ENCODE measurements at regions not wholly inside any gene's neighbourhood (a gene's known extent, or its start where the extent isn't known, plus 50 kb on each side); places are given as distances from the start of the nearest gene placed in this dataset.

DNA sequence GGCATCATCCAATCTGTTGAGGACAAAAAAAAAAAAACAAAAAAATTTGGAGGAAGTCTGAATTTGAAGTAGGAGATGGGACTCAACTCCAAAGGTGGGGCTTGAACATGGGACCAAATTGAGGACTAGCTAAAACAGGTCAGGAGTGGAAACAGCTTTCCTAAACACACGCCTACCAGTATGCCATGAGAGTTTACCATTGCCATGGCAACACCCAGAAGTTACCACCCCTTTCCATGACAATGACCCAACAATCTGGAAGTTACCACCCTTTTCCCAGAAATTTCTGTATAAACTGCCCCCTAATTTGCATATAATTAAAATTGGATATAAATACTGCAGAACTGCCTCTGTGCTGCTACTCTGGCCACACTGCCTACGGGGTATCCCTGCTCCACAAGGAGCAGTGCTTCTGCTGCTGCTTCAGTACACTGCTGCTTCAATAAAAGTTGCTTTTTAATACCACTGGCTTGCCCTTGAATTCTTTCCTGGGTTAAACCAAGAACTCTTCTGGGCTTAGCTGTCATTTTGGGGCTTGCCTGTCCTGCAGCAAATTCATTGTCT lies 73.3 kb upstream of the FSIP2 start:
- no peak for TF ChIP-seq CTCF (IDR thresholded peaks at IDR 0.05)
- intact Hi-C loops (cut with DNase I, micrococcal nuclease) = no loop called here
- Mint-ChIP-seq H3K36me3 (ENCODE audit: low read depth) (no peaks in the 10 kb centered on the region), H3K9me3 (peaks cover 2% of the 10 kb centered on the region), H3K27ac (no peak overlapping the region), H3K27me3 (no peaks in the 10 kb centered on the region), H3K4me3 (no peak overlapping the region), H3K4me1 (ENCODE audit: low read depth) (no peaks in the 10 kb centered on the region)
- ATAC-seq (ENCODE audit: poor library complexity) (no peak), DNase-seq (no peak)
- ChIA-PET CTCF (no interaction called here), POLR2A (no interaction called here)
- Histone ChIP-seq H3K27ac (ENCODE audit: low read depth in 1 of 2, low read length in 2 of 2) (no peak overlapping the region), H3K27me3 (ENCODE audit: control insufficient read depth in 1 of 2, insufficient read depth in 2 of 2, low read length in 2 of 2) (no peaks in the 10 kb centered on the region), H3K9me3 (ENCODE audit: control insufficient read depth in 1 of 2, insufficient read depth in 1 of 2, low read length in 2 of 2) (peaks cover 0 to 5% of the 10 kb centered on the region in 2 experiments), H3K4me1 (ENCODE audit: insufficient read depth, low read length) (no peaks in the 10 kb centered on the region), H3K36me3 (ENCODE audit: insufficient read depth, low read length) (no peaks in the 10 kb centered on the region), H3K4me3 (ENCODE audit: low read length) (no peak overlapping the region)

DNA sequence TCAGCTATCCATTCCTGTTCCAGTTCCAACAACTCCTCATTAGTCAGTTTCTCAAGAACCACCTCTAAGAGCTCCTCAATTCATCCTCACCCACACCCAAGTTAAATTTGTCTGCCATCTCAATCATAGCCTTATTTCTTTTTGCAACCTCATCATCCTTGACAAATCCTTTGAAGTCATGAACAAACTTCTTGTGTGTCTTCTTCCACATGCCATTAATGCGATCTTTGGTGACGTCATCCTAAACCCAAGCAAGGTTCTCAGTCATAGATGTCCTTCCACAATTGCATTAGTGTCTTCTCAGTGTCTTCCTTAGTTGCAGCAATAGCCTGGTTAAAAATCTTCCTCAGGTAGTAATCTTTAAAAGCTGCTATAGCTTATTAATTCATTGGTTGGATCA lies 71.2 kb upstream of the FSIP2 start:
- H3K9me3 Mint-ChIP-seq = peaks cover 2% of the 10 kb centered on the region
- no peaks in the 10 kb centered on the region for H3K27me3 Mint-ChIP-seq
- H3K4me1 ChIP-seq (ENCODE audit: insufficient read depth, low read length) = no peaks in the 10 kb centered on the region
- no peak overlapping the region for H3K27ac ChIP-seq (ENCODE audit: low read depth in 1 of 2, low read length in 2 of 2)
- intact Hi-C loops (cut with DNase I, micrococcal nuclease) = no loop called here
- no peaks in the 10 kb centered on the region for H3K36me3 ChIP-seq (ENCODE audit: insufficient read depth, low read length)
- H3K27ac Mint-ChIP-seq = no peak overlapping the region
- ATAC-seq (ENCODE audit: poor library complexity) = no peak
- no peaks in the 10 kb centered on the region for H3K4me1 Mint-ChIP-seq (ENCODE audit: low read depth)
- no peak overlapping the region for H3K4me3 Mint-ChIP-seq
- H3K4me3 ChIP-seq (ENCODE audit: low read length) = no peak overlapping the region
- peaks cover 0 to 5% of the 10 kb centered on the region in 2 experiments for H3K9me3 ChIP-seq (ENCODE audit: control insufficient read depth in 1 of 2, insufficient read depth in 1 of 2, low read length in 2 of 2)
- no peak for TF ChIP-seq CTCF (IDR thresholded peaks at IDR 0.05)
- ChIA-PET POLR2A (no interaction called here), CTCF (no interaction called here)
- H3K27me3 ChIP-seq (ENCODE audit: control insufficient read depth in 1 of 2, insufficient read depth in 2 of 2, low read length in 2 of 2) = no peaks in the 10 kb centered on the region
- DNase-seq = no peak
- H3K36me3 Mint-ChIP-seq (ENCODE audit: low read depth) = no peaks in the 10 kb centered on the region

DNA sequence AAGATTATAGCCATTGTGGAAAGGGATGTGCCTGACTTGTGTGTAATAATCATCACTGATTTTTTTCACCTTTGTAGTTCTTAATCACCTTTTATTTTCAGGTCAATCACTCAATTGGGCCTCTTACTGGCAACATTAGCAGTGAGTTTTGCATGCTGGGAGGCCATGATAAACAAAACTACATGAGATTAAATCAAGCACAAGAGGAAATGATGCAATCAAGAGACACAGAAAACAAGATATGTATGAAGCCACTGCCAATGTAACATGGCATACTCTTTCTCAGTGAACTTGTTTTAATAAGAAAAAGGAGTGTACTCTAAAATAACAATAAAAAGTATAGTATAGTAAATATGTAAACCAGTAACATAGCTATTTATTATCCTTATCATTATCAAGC lies 69.9 kb upstream of the FSIP2 start:
- Histone ChIP-seq H3K4me1 (ENCODE audit: insufficient read depth, low read length) (no peaks in the 10 kb centered on the region), H3K9me3 (ENCODE audit: control insufficient read depth in 1 of 2, insufficient read depth in 1 of 2, low read length in 2 of 2) (peaks cover 0 to 5% of the 10 kb centered on the region in 2 experiments), H3K27ac (ENCODE audit: low read depth in 1 of 2, low read length in 2 of 2) (no peak overlapping the region), H3K27me3 (ENCODE audit: control insufficient read depth in 1 of 2, insufficient read depth in 2 of 2, low read length in 2 of 2) (no peaks in the 10 kb centered on the region), H3K36me3 (ENCODE audit: insufficient read depth, low read length) (no peaks in the 10 kb centered on the region), H3K4me3 (ENCODE audit: low read length) (no peak overlapping the region)
- ATAC-seq (ENCODE audit: poor library complexity) (no peak), DNase-seq (no peak)
- intact Hi-C loops (cut with DNase I, micrococcal nuclease) = no loop called here
- Mint-ChIP-seq H3K4me1 (ENCODE audit: low read depth) (no peaks in the 10 kb centered on the region), H3K4me3 (no peak overlapping the region), H3K27ac (no peak overlapping the region), H3K27me3 (no peaks in the 10 kb centered on the region), H3K9me3 (peaks cover 2% of the 10 kb centered on the region), H3K36me3 (ENCODE audit: low read depth) (no peaks in the 10 kb centered on the region)
- POLR2A ChIA-PET = no interaction called here
- TF ChIP-seq CTCF (IDR thresholded peaks at IDR 0.05) = no peak
- CTCF ChIA-PET = no interaction called here

Measured in CD4-positive, alpha-beta T cell (primary cell).